Liver (tissue), 7 donors: ENCODE measurements at regions not wholly inside any gene's neighbourhood (a gene's known extent, or its start where the extent isn't known, plus 50 kb on each side); places are given as distances from the start of the nearest gene placed in this dataset.

ENCODE experiments used
- DNase-seq: peaks from one replicate; pipeline ENCODE4 v3.0.0-alpha.2; 2017; ENCODE audit warnings: low spot score
- H3K27ac ChIP-seq, 2 donors: one replicate each; pipeline ENCODE4 v1.7.0; 2013; ENCODE audit warnings: inconsistent platforms in 2 of 2, low read length in 2 of 2, control low read depth in 1 of 2, low read depth in 1 of 2, mild to moderate bottlenecking in 1 of 2
- H3K27me3 ChIP-seq, 4 donors: one replicate each; pipeline versions ENCODE4 v1.6.1 to v1.7.0; 2013; ENCODE audit warnings: low read length in 3 of 4, inconsistent platforms in 1 of 4, mild to moderate bottlenecking in 1 of 4, moderate library complexity in 1 of 4; ENCODE audit not compliant: control insufficient read depth in 4 of 4, insufficient read depth in 4 of 4
- H3K36me3 ChIP-seq, 4 donors: one replicate each; pipeline versions ENCODE4 v1.6.1 to v1.7.0; 2013; ENCODE audit warnings: low read length in 3 of 4, mild to moderate bottlenecking in 3 of 4, low read depth in 1 of 4, moderate library complexity in 1 of 4; ENCODE audit not compliant: control insufficient read depth in 4 of 4, insufficient read depth in 3 of 4
- H3K4me1 ChIP-seq, 4 donors: one replicate each; pipeline versions ENCODE4 v1.6.1 to v1.7.0; 2013; ENCODE audit warnings: low read length in 3 of 4, mild to moderate bottlenecking in 3 of 4, moderate library complexity in 1 of 4; ENCODE audit not compliant: control insufficient read depth in 4 of 4, insufficient read depth in 4 of 4
- H3K4me3 ChIP-seq, 3 donors: one replicate each; pipeline versions ENCODE4 v1.6.1 to v1.7.0; 2013; ENCODE audit warnings: low read length in 3 of 3, control low read depth in 1 of 3, low read depth in 1 of 3, mild to moderate bottlenecking in 1 of 3
- H3K9ac ChIP-seq, 2 donors: one replicate each; pipeline ENCODE4 v1.7.0; 2013; ENCODE audit warnings: low read length in 2 of 2, mild to moderate bottlenecking in 2 of 2, moderate library complexity in 2 of 2, control low read depth in 1 of 2, low read depth in 1 of 2
- H3K9me3 ChIP-seq, 4 donors: one replicate each; pipeline versions ENCODE4 v1.6.1 to v1.7.0; 2013; ENCODE audit warnings: low read length in 3 of 4; ENCODE audit not compliant: control insufficient read depth in 4 of 4
- ATF3 ChIP-seq: IDR thresholded peaks from 2 replicates; pipeline ENCODE4 v1.6.1; 2016; ENCODE audit warnings: antibody characterized with exemption
- EGR1 ChIP-seq, 2 donors: IDR thresholded peaks; 2 replicates each; pipeline ENCODE4 v1.6.1; 2016 to 2018; ENCODE audit warnings: antibody characterized with exemption in 2 of 2, low read depth in 2 of 2
- FOXA2 ChIP-seq: IDR thresholded peaks from 2 replicates; pipeline ENCODE4 v1.6.1; 2016; ENCODE audit warnings: antibody characterized with exemption
- HNF4A ChIP-seq, 2 donors: conservative IDR thresholded peaks; 2 replicates each; pipeline ENCODE4 v1.6.1; 2016; ENCODE audit warnings: antibody characterized with exemption in 2 of 2, mild to moderate bottlenecking in 2 of 2
- HNF4G ChIP-seq: IDR thresholded peaks from 2 replicates; pipeline ENCODE4 v1.6.1; 2016; ENCODE audit warnings: antibody characterized with exemption
- JUND ChIP-seq, 2 donors: IDR thresholded peaks; 2 replicates each; pipeline ENCODE4 v1.6.1; 2016; ENCODE audit warnings: antibody characterized with exemption in 2 of 2
- MAX ChIP-seq: IDR thresholded peaks from 2 replicates; pipeline ENCODE4 v1.6.1; 2016; ENCODE audit warnings: antibody characterized with exemption
- NR2F2 ChIP-seq: IDR thresholded peaks from 2 replicates; pipeline ENCODE4 v1.6.1; 2016; ENCODE audit warnings: antibody characterized with exemption
- RAD21 ChIP-seq, 2 donors: IDR thresholded peaks; 2 replicates each; pipeline ENCODE4 v1.6.1; 2016; ENCODE audit warnings: antibody characterized with exemption in 2 of 2, mild to moderate bottlenecking in 2 of 2
- REST ChIP-seq: IDR thresholded peaks from 2 replicates; pipeline ENCODE4 v1.6.1; 2016; ENCODE audit warnings: antibody characterized with exemption, mild to moderate bottlenecking
- RXRA ChIP-seq, 2 donors: IDR thresholded peaks; 2 replicates each; pipeline ENCODE4 v1.6.1; 2017 to 2018; ENCODE audit warnings: antibody characterized with exemption in 2 of 2, mild to moderate bottlenecking in 1 of 2
- SP1 ChIP-seq: IDR thresholded peaks from 2 replicates; pipeline ENCODE4 v1.6.1; 2018; ENCODE audit warnings: antibody characterized with exemption, mild to moderate bottlenecking
- YY1 ChIP-seq: IDR thresholded peaks from 2 replicates; pipeline ENCODE4 v1.6.1; 2016; ENCODE audit warnings: antibody characterized with exemption, mild to moderate bottlenecking
- ZBTB33 ChIP-seq: IDR thresholded peaks from 2 replicates; pipeline ENCODE4 v1.6.1; 2016; ENCODE audit warnings: antibody characterized with exemption
- WGBS: extraction: QIAGEN DNeasy Blood & Tissue Kit; methylation state at CpG from one replicate; pipeline ENCODE4 v1.1.7; 2013; 5-methylcytosine and 5-hydroxymethylcytosine counted together
- donor health status: healthy.
- donor health status: healthy.
- donor health status: healthy.
- donor health status: healthy.

GRCh38 chr5:17329571-17329970 lies 112.1 kb downstream of the BASP1 start:
- no peaks in the 10 kb centered on the region for H3K4me1 ChIP-seq
- H3K9ac ChIP-seq = no peak overlapping the region
- no peak for DNase-seq
- 90% methylated on average over 3 of the region's 3 CpGs for WGBS
- no peaks in the 10 kb centered on the region for H3K36me3 ChIP-seq
- no peak overlapping the region for H3K4me3 ChIP-seq
- H3K27me3 ChIP-seq = no peaks in the 10 kb centered on the region
- no peaks in the 10 kb centered on the region for H3K9me3 ChIP-seq
- TF ChIP-seq NR2F2 = no peak
- no peak for TF ChIP-seq SP1
- no peak for TF ChIP-seq ZBTB33
- no peak for TF ChIP-seq EGR1 (IDR thresholded peaks at IDR 0.05; ENCODE audit: low read depth in 2 of 2)
- no peak for TF ChIP-seq HNF4A (conservative IDR thresholded peaks at IDR 0.05)
- TF ChIP-seq ATF3 = no peak
- TF ChIP-seq RAD21 (IDR thresholded peaks at IDR 0.05) = no peak
- no peak for TF ChIP-seq MAX
- H3K27ac ChIP-seq = no peak overlapping the region

GRCh38 chr5:17330386-17330785 lies 113.0 kb downstream of the BASP1 start:
- no peaks in the 10 kb centered on the region for H3K9me3 ChIP-seq
- no peak overlapping the region for H3K9ac ChIP-seq
- no peak for DNase-seq
- H3K4me1 ChIP-seq = no peaks in the 10 kb centered on the region
- no peaks in the 10 kb centered on the region for H3K36me3 ChIP-seq
- H3K4me3 ChIP-seq = no peak overlapping the region
- TF ChIP-seq REST = no peak
- no peak for TF ChIP-seq JUND (IDR thresholded peaks at IDR 0.05)
- TF ChIP-seq YY1 = no peak
- TF ChIP-seq RAD21 (IDR thresholded peaks at IDR 0.05) = no peak
- no peak for TF ChIP-seq NR2F2
- TF ChIP-seq FOXA2 = no peak
- TF ChIP-seq HNF4G = no peak
- no peak for TF ChIP-seq SP1
- TF ChIP-seq MAX = no peak
- no peak for TF ChIP-seq ZBTB33
- TF ChIP-seq RXRA (IDR thresholded peaks at IDR 0.05) = no peak
- no peak for TF ChIP-seq ATF3
- no peak for TF ChIP-seq EGR1 (IDR thresholded peaks at IDR 0.05; ENCODE audit: low read depth in 2 of 2)
- H3K27me3 ChIP-seq = no peaks in the 10 kb centered on the region
- H3K27ac ChIP-seq = no peak overlapping the region
- 59% methylated on average over 2 of the region's 2 CpGs for WGBS
